IMR-90 (cell line): ENCODE measurements at regions not wholly inside any gene's neighbourhood (a gene's known extent, or its start where the extent isn't known, plus 50 kb on each side); places are given as distances from the start of the nearest gene placed in this dataset.

Experiments used
- ATAC-seq: fragments of 200-7000 bp; cut with Tn5 transposase; 2 replicates; pipeline ENCODE4 v1.9.1; 2020; ENCODE audit warnings: low read depth, mild to moderate bottlenecking, moderate library complexity
- BruUV-seq: library from RNA; stranded (reverse); fragments of 400-500 nt; replicated peaks from 2 replicates; lab custom pipeline; 2021; lab: Mats Ljungman, UMichigan
- CTCF ChIA-PET: fragments of 300-600 bp; formaldehyde crosslinking; extraction: SDS; loops from one replicate; lab custom pipeline; 2021; ENCODE audit warnings: antibody characterized with exemption; lab: Yijun Ruan, JAX
- POLR2A ChIA-PET: fragments of 300-600 bp; sonication (Branson Sonifier 250); formaldehyde crosslinking; loops from one replicate; lab custom pipeline; 2022; ENCODE audit warnings: antibody characterized with exemption; ENCODE audit not compliant: unreplicated experiment; lab: Charles Lee
- DNase-seq: peaks from one replicate; pipeline ENCODE4 v3.0.0; 2013
- H2AFZ ChIP-seq: replicated peaks from 2 replicates; pipeline ENCODE3; 2013; ENCODE audit warnings: low read length, mild to moderate bottlenecking; ENCODE audit not compliant: poor library complexity
- H2AK5ac ChIP-seq: 2 replicates; pipeline ENCODE4 v1.6.1; 2013; ENCODE audit warnings: low read depth, low read length, inconsistent platforms
- H2AK9ac ChIP-seq: replicated peaks from 2 replicates; pipeline ENCODE3; 2013; ENCODE audit warnings: mild to moderate bottlenecking, low read depth, low read length, moderate library complexity; ENCODE audit not compliant: poor library complexity
- H2BK120ac ChIP-seq: 2 replicates; pipeline ENCODE4 v1.6.1; 2013; ENCODE audit warnings: low read depth, low read length, inconsistent platforms
- H2BK15ac ChIP-seq: 3 replicates; pipeline ENCODE4 v1.6.1; 2013; ENCODE audit warnings: low read depth, low read length, inconsistent platforms
- H2BK20ac ChIP-seq: 2 replicates; pipeline ENCODE4 v1.6.1; 2013; ENCODE audit warnings: low read depth, mild to moderate bottlenecking, inconsistent platforms, low read length, moderate library complexity
- H2BK5ac ChIP-seq: 2 replicates; pipeline ENCODE4 v1.6.1; 2013; ENCODE audit warnings: mild to moderate bottlenecking, low read depth, low read length, inconsistent platforms; ENCODE audit not compliant: poor library complexity, severe bottlenecking
- H3K14ac ChIP-seq: replicated peaks from 2 replicates; pipeline ENCODE4 v1.6.1; 2013; ENCODE audit warnings: low read depth, low read length, inconsistent platforms
- H3K18ac ChIP-seq: 2 replicates; pipeline ENCODE4 v1.6.1; 2013; ENCODE audit warnings: low read depth, low read length, control low read depth
- H3K23ac ChIP-seq: 2 replicates; pipeline ENCODE4 v1.6.1; 2013; ENCODE audit warnings: low read depth, low read length, inconsistent platforms
- H3K27ac ChIP-seq: 2 replicates; pipeline ENCODE4 v1.5.1; 2013; ENCODE audit warnings: mild to moderate bottlenecking, control low read depth, low read length; ENCODE audit not compliant: insufficient read depth
- H3K27me3 ChIP-seq: 2 replicates; pipeline ENCODE4 v1.6.1; 2013; ENCODE audit warnings: low read length; ENCODE audit not compliant: control insufficient read depth, insufficient read depth
- H3K36me3 ChIP-seq: 2 replicates; pipeline ENCODE4 v1.6.1; 2013; ENCODE audit warnings: low read length, mixed read lengths; ENCODE audit not compliant: control insufficient read depth, insufficient read depth
- H3K4ac ChIP-seq: 2 replicates; pipeline ENCODE4 v1.6.1; 2013; ENCODE audit warnings: low read depth, low read length, inconsistent platforms
- H3K4me1 ChIP-seq: 2 replicates; pipeline ENCODE4 v1.6.1; 2013; ENCODE audit warnings: low read length, mixed read lengths; ENCODE audit not compliant: control insufficient read depth, insufficient read depth
- H3K4me2 ChIP-seq: 2 replicates; pipeline ENCODE4 v1.6.1; 2013; ENCODE audit warnings: low read depth, mild to moderate bottlenecking, control low read depth, low read length, moderate library complexity
- H3K4me3 ChIP-seq: 2 replicates; pipeline ENCODE4 v1.5.1; 2013; ENCODE audit warnings: low read depth, mild to moderate bottlenecking, control low read depth, low read length, moderate library complexity; ENCODE audit not compliant: insufficient read depth
- H3K56ac ChIP-seq: 2 replicates; pipeline ENCODE4 v1.6.1; 2013; ENCODE audit warnings: low read length, inconsistent platforms; ENCODE audit not compliant: insufficient read depth; ENCODE audit errors: extremely low read depth
- H3K79me1 ChIP-seq, 2 experiments: 2 replicates each; pipeline ENCODE4 v1.6.1; 2013; ENCODE audit warnings: low read length in 2 of 2, inconsistent platforms in 1 of 2, low read depth in 1 of 2
- H3K9ac ChIP-seq: 2 replicates; pipeline ENCODE4 v1.6.1; 2013; ENCODE audit warnings: low read depth, low read length, control low read depth
- H3K9me1 ChIP-seq: 2 replicates; pipeline ENCODE4 v1.6.1; 2013; ENCODE audit warnings: low read length, inconsistent platforms; ENCODE audit not compliant: insufficient read depth
- H3K9me3 ChIP-seq: 2 replicates; pipeline ENCODE4 v1.6.1; 2013; ENCODE audit warnings: low read length; ENCODE audit not compliant: control insufficient read depth, insufficient read depth
- H4K20me1 ChIP-seq: 2 replicates; pipeline ENCODE4 v1.6.1; 2013; ENCODE audit warnings: low read length, inconsistent platforms; ENCODE audit not compliant: insufficient read depth
- H4K5ac ChIP-seq: 2 replicates; pipeline ENCODE4 v1.6.1; 2013; ENCODE audit warnings: mild to moderate bottlenecking, low read depth, low read length, control low read depth
- H4K8ac ChIP-seq, 2 experiments: 2 replicates each; pipeline ENCODE4 v1.6.1; 2013; ENCODE audit warnings: low read depth in 2 of 2, low read length in 2 of 2, control low read depth in 1 of 2, inconsistent platforms in 1 of 2
- H4K91ac ChIP-seq: 2 replicates; pipeline ENCODE4 v1.6.1; 2013; ENCODE audit warnings: low read depth, low read length, inconsistent platforms; ENCODE audit not compliant: insufficient read depth
- BHLHE40 ChIP-seq: fragments of 150-350 bp; IDR thresholded peaks from 2 replicates; pipeline ENCODE4 v1.6.1; 2016; ENCODE audit warnings: mild to moderate bottlenecking, low read depth, low read length
- CEBPB ChIP-seq: IDR thresholded peaks from 2 replicates; pipeline ENCODE4 v1.6.1; 2012; ENCODE audit warnings: low read depth, low read length, improper control_type of control experiment
- CHD1 ChIP-seq: IDR thresholded peaks from 2 replicates; pipeline ENCODE4 v1.6.1; 2012; ENCODE audit warnings: low read depth, low read length, improper control_type of control experiment
- FOS ChIP-seq: fragments of 150-350 bp; IDR thresholded peaks from 2 replicates; pipeline ENCODE4 v1.6.1; 2016; ENCODE audit warnings: low read depth, low read length
- MAZ ChIP-seq: IDR thresholded peaks from 2 replicates; pipeline ENCODE4 v1.6.1; 2012; ENCODE audit warnings: low read depth, mild to moderate bottlenecking, low read length, improper control_type of control experiment, moderate library complexity, borderline replicate concordance
- MXI1 ChIP-seq: IDR thresholded peaks from 2 replicates; pipeline ENCODE4 v1.6.1; 2012; ENCODE audit warnings: low read depth, mild to moderate bottlenecking, low read length, moderate library complexity, borderline replicate concordance
- NFE2L2 ChIP-seq: fragments of 150-350 bp; IDR thresholded peaks from 2 replicates; pipeline ENCODE4 v1.6.1; 2016; ENCODE audit warnings: low read depth, mild to moderate bottlenecking, low read length
- POLR2A ChIP-seq: IDR thresholded peaks from 2 replicates; pipeline ENCODE4 v1.6.1; 2012; ENCODE audit warnings: mild to moderate bottlenecking, low read depth, low read length
- RAD21 ChIP-seq: IDR thresholded peaks from 2 replicates; pipeline ENCODE4 v1.6.1; 2012; ENCODE audit warnings: low read length, improper control_type of control experiment
- RCOR1 ChIP-seq: IDR thresholded peaks from 2 replicates; pipeline ENCODE4 v1.6.1; 2012; ENCODE audit warnings: mild to moderate bottlenecking, low read length, improper control_type of control experiment; ENCODE audit not compliant: insufficient replicate concordance
- RFX5 ChIP-seq: IDR thresholded peaks from 2 replicates; pipeline ENCODE4 v1.8.0; 2012; ENCODE audit warnings: low read depth, mild to moderate bottlenecking, low read length, moderate library complexity
- USF2 ChIP-seq: fragments of 150-350 bp; IDR thresholded peaks from 2 replicates; pipeline ENCODE4 v1.6.1; 2017; ENCODE audit warnings: mild to moderate bottlenecking, antibody characterized with exemption, low read length, low read depth
- WGBS, 2 experiments: methylation state at CpG; one replicate each; pipeline versions ENCODE4 v1.1.5 to v1.1.7; 2013; ENCODE audit warnings: missing lambda C conversion rate in 2 of 2; ENCODE audit not compliant: insufficient read length in 1 of 2; ENCODE audit errors: extremely low coverage in 2 of 2; 5-methylcytosine and 5-hydroxymethylcytosine counted together
- dilution Hi-C: fragments of 300-500 bp; cut with HindIII; formaldehyde crosslinking; loops from one replicate; pipeline ENCODE4 v1.14.3; 2018; ENCODE audit warnings: low sequenced_read_pairs; ENCODE audit not compliant: unreplicated experiment
- in situ Hi-C: fragments of 300-500 bp; cut with MboI; formaldehyde crosslinking; loops from 3 replicates; pipeline ENCODE4 v1.14.3; 2019; ENCODE audit warnings: low sequenced_read_pairs, inconsistent platforms, mixed read lengths
- intact Hi-C: fragments of 100-400 bp; cut with micrococcal nuclease; formaldehyde crosslinking; loops from 2 replicates; pipeline ENCODE4 v1.10.0; 2022

GRCh38 chr5:169411786-169412430, 111.0 kb upstream of the SLIT3 start:
- H3K9ac ChIP-seq, result no peak overlapping the region
- no peaks in the 10 kb centered on the region for H4K20me1 ChIP-seq
- ATAC-seq (no peak), DNase-seq (no peak)
- no peaks in the 10 kb centered on the region for H3K27me3 ChIP-seq
- in situ Hi-C loops, result no loop called here
- no peak overlapping the region for H2BK15ac ChIP-seq
- dilution Hi-C loops, result no loop called here
- H3K4me3 ChIP-seq, result no peak overlapping the region
- no peak overlapping the region for H3K56ac ChIP-seq
- H3K36me3 ChIP-seq, result no peaks in the 10 kb centered on the region
- BruUV-seq, result no TSS peak
- H4K8ac ChIP-seq, result no peak overlapping the region
- no peak for TF ChIP-seq BHLHE40
- TF ChIP-seq CHD1, result no peak
- TF ChIP-seq MXI1, result no peak
- TF ChIP-seq FOS, result no peak
- TF ChIP-seq CEBPB, result no peak
- no peak for TF ChIP-seq RFX5
- no peak for TF ChIP-seq POLR2A
- no peak for TF ChIP-seq USF2
- no peak for TF ChIP-seq NFE2L2
- no peak for TF ChIP-seq MAZ
- TF ChIP-seq RCOR1, result no peak
- no peak for TF ChIP-seq RAD21
- no peak overlapping the region for H3K18ac ChIP-seq
- H2BK120ac ChIP-seq, result no peak overlapping the region
- no peak overlapping the region for H2BK20ac ChIP-seq
- no peak overlapping the region for H2AK9ac ChIP-seq
- no peak overlapping the region for H3K4me2 ChIP-seq
- H3K23ac ChIP-seq, result no peak overlapping the region
- intact Hi-C loops, result no loop called here
- no peak overlapping the region for H2BK5ac ChIP-seq
- no peak overlapping the region for H4K91ac ChIP-seq
- H3K4ac ChIP-seq, result no peak overlapping the region
- ChIA-PET POLR2A (no interaction called here), CTCF (no interaction called here)
- H3K4me1 ChIP-seq, result no peaks in the 10 kb centered on the region
- H3K9me1 ChIP-seq, result no peaks in the 10 kb centered on the region
- no CpG with 5 or more reads among the region's 1 CpG for WGBS, 2 experiments
- H2AFZ ChIP-seq, result no peak overlapping the region
- no peak overlapping the region for H4K5ac ChIP-seq
- H2AK5ac ChIP-seq, result no peak overlapping the region
- no peak overlapping the region for H3K14ac ChIP-seq
- no peak overlapping the region for H3K27ac ChIP-seq
- no peaks in the 10 kb centered on the region for H3K79me1 ChIP-seq
- H3K9me3 ChIP-seq, result no peaks in the 10 kb centered on the region
